ENCODE measurements at regions not wholly inside any gene's neighbourhood (a gene's known extent, or its start where the extent isn't known, plus 50 kb on each side); places are given as distances from the start of the nearest gene placed in this dataset.

DNA sequence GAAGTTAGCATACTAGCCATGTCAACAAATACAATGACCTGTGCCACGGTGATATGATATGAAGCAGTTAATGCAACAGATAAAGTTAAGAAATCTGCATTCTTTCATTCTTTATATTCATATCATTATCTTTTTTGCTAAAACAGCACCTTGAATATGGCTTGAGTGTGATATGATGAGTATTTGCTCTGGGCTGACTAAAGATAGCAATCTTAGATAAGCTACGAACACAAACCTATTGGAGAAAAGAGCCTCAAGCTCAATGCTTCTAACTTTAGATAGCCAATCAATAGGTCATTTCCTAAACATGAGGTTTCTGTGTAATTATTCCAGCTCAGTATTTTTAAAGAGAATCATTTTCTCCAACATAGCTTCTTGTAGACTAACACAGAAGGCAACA is 61.7 kb downstream of the NR2F1 start:
- no peak overlapping the region for H3K4me3 ChIP-seq
- no peak for DNase-seq (ENCODE audit: low spot score)
- WGBS (ENCODE audit: low lambda C conversion rate, missing lambda C conversion rate), result 41% methylated on average over 2 of the region's 2 CpGs
- no peak overlapping the region for H3K27ac ChIP-seq
- no peaks in the 10 kb centered on the region for H3K79me2 ChIP-seq
- H3K9me2 ChIP-seq (replicated peaks; ENCODE audit: insufficient read depth), result no peaks in the 10 kb centered on the region
- H2AFZ ChIP-seq, result no peak overlapping the region
- TF ChIP-seq EZH2phosphoT487 (IDR thresholded peaks at IDR 0.05; ENCODE audit: low read depth, severe bottlenecking, unreplicated experiment), result no peak
- no peak for TF ChIP-seq EZH2 (IDR thresholded peaks at IDR 0.05; ENCODE audit: borderline replicate concordance)
- TF ChIP-seq, protein P1, sequence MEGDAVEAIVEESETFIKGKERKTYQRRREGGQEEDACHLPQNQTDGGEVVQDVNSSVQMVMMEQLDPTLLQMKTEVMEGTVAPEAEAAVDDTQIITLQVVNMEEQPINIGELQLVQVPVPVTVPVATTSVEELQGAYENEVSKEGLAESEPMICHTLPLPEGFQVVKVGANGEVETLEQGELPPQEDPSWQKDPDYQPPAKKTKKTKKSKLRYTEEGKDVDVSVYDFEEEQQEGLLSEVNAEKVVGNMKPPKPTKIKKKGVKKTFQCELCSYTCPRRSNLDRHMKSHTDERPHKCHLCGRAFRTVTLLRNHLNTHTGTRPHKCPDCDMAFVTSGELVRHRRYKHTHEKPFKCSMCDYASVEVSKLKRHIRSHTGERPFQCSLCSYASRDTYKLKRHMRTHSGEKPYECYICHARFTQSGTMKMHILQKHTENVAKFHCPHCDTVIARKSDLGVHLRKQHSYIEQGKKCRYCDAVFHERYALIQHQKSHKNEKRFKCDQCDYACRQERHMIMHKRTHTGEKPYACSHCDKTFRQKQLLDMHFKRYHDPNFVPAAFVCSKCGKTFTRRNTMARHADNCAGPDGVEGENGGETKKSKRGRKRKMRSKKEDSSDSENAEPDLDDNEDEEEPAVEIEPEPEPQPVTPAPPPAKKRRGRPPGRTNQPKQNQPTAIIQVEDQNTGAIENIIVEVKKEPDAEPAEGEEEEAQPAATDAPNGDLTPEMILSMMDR (IDR thresholded peaks at IDR 0.05; ENCODE audit: poor library complexity), result no peak
- no peaks in the 10 kb centered on the region for H3K27me3 ChIP-seq
- no peaks in the 10 kb centered on the region for H3K4me1 ChIP-seq (ENCODE audit: insufficient read depth)
- H3K4me2 ChIP-seq, result no peak overlapping the region
- H4K20me1 ChIP-seq (ENCODE audit: insufficient read depth, poor library complexity, severe bottlenecking), result no peaks in the 10 kb centered on the region
- H3K9me3 ChIP-seq (ENCODE audit: low read depth), result no peaks in the 10 kb centered on the region
- no peaks in the 10 kb centered on the region for H3K36me3 ChIP-seq (replicated peaks; ENCODE audit: insufficient read depth, low read depth)

Data from hepatocyte (in vitro differentiated cells).